Eye (tissue), 1 donor: ENCODE measurements at regions not wholly inside any gene's neighbourhood (a gene's known extent, or its start where the extent isn't known, plus 50 kb on each side); places are given as distances from the start of the nearest gene placed in this dataset.

Experiments
- DNase-seq: peaks from one replicate; pipeline ENCODE4 v3.0.0-alpha.2; 2015

DNA sequence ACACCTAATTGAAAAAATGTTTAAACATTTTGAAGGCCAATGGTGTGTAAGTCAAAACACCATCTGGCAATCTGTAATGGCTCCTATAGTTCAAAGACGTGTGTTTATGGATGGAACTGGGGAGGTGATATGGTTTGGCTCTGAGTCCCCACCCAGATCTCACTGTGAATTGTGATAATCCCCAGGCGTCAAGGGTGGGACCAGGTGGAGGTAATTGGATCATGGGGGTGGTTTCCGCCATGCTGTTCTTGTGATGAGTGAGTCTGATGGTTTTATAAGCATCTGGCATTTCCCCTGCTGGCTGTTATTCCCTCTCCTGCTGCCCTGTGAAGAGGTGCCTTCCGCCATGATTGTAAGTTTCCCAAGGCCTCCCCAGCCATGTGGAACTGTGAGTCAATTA is 52.2 kb downstream of the ADRA2C start:
- DNase-seq: no peak

DNA sequence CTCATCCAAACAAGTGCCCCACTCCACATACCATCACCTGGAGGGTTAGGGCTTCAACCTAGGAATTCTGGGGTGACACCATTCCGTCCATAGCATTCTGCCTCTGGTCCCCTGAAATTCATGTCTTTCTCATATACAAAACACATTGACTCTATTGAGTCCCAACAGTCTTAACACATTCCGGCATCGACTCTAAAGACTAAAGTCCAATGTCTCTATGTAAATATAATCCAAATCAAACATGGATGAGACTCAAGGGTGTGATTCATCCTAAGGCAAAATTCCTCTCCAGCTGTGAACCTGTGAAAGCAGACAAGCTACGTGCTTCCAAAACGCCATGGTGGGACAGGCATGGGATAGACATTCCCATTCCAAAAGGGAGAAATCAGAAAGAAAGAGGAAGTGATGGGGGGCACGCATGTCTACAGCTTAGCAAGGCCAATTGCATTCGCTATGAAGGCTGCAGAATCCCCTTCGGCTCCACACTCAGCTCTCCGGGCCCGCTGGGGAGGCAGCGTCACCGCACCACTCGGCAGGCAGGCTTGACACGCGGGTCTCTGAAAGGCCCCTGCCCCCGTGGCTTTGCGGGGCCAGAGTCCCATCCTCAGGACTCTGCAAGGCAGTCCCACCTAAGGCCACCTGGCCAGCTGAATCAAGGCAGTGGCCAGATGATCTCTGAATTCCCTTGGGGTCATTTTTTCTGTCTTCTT is 53.2 kb downstream of the ADRA2C start:
- DNase-seq: no peak

DNA sequence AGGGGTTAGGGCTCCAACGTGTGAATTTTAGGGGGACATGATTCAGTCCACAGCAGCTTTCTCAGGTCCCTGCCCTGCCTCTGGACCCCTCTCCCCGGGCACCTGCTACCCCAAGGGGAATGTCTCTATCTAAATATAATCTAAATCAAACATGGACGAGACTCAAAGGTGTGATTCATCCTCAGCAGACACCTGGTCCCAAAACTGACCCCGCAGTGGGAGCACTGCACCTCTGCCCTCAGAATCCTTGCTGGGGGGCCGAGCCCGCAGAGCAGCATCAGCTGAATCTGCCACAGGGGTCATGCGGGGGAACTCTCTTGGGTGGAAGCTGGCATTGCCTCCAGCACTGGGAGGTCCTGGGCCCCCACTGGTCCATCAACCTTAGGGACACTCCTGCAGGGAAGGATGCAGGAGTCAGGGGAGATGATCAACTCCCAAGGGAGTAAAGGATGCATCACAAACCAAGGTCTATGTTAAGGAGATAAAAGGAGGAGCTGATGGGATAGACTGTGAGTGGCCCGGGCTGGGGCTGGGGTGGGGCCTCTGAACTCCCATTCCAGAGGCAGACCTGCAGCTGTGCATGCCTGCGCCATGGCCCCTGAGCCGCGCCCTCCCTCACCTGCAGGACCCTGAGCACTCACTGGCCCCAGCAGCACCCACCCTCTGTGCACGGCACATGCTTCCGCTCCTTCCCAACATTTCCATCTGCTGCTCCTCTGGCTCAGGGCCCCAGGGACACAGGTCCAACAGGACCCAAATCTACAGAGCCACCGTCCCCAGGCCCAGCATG is 54.0 kb downstream of the ADRA2C start:
- no peak for DNase-seq

DNA sequence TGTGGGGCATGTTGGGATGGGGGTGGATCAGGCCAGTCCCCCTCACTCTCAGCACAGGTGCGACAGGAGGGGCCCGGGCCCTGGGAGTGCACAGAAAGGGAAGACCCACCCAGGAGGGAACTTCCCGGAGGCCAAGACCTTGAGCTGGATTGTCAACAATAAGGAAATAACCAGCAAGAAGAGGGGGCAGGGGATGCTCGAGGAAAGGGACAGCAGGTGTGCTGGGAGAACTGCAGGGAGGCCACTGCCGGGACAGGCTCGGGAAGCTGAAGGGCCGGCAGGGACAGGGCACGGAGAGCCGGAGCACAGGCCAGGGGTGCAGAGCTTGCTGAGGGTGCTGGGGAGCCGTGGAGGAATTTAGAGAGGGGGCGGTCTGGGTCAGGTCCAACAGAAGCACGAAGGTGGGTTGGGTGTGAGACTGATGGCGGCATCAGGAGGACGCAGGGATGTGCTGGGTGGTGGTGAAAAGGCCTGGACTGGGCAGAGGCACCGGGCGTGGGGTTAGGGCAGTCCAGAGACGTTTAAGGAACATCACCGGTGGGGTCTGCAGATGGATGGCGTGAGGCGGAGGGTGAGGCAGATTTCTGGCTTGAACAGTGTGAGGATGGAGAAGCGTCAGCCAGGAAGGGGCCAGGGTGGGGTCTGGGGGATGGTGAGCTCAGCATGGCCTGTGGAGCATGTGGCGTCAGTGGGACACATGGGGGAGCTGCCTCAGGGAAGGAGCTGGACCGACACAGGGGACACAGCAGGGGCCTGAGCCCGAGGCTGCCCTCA is 54.8 kb downstream of the ADRA2C start:
- DNase-seq: no peak

DNA sequence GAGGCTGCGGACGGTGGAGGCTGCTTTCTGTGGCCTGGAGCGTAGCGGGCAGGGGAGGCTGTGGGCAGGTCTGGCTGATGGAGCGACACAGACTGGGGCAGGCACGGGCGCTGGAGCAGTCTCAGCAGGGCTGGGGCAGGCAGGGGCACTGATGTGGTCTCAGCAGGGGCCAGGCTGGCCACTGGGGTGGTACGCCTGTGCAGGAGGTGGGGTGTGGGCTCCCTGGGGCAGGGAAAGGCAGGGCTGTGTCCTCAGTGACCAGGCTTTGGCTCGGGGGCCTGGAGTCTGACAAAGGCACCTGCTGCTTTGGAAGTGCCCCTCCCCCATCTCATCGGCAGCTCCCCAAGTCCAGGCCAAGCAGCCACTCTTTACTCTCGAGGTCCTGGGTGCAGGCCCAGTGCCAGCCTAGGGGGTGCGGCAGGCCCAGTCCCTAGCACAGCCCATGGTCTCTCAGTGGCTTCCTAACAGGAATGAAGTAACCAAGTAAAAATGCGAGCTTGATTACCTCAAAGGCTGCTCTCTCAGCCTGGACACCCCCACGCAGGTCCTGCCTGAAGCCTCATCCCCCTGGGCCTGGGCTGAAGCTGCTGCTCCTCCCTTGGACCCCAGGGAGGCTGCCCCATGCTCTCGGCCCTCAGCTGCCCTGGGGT is 55.5 kb downstream of the ADRA2C start:
- DNase-seq: no peak

DNA sequence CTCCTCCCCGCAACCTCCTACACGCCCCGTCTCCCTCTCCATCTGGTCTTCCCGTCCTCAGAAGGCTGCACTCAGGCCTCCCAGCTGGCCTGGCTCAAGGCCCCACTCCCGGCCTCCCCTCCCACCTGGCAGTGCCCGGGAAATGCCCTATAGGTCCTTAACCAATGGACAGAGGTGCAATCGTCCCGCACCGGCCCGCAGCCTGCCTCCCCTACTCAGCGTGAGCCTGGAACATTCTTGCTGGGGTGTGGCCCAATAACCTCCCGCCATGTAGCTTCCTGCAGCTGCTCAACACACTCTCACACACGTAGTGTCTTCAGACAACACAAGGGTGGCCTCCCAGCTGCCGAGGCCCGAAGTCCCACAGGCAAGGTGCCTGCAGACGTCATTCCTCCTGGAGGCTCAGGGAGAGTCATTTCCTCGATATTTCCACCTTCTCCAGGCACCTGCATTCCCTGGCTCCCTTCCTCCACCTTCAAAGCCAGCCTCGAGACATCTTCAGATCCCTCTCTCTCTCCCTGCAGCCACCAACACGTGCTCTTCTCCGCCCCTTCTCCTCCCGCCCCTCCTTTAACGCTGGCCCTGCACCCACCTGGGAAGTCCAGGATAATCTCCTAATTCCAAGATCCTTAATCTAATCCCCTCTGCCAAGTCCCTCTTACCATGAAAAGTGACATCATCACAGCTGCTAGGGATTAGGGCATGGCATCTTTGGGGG is 56.2 kb downstream of the ADRA2C start:
- peak; percentile 41 for DNase-seq

DNA sequence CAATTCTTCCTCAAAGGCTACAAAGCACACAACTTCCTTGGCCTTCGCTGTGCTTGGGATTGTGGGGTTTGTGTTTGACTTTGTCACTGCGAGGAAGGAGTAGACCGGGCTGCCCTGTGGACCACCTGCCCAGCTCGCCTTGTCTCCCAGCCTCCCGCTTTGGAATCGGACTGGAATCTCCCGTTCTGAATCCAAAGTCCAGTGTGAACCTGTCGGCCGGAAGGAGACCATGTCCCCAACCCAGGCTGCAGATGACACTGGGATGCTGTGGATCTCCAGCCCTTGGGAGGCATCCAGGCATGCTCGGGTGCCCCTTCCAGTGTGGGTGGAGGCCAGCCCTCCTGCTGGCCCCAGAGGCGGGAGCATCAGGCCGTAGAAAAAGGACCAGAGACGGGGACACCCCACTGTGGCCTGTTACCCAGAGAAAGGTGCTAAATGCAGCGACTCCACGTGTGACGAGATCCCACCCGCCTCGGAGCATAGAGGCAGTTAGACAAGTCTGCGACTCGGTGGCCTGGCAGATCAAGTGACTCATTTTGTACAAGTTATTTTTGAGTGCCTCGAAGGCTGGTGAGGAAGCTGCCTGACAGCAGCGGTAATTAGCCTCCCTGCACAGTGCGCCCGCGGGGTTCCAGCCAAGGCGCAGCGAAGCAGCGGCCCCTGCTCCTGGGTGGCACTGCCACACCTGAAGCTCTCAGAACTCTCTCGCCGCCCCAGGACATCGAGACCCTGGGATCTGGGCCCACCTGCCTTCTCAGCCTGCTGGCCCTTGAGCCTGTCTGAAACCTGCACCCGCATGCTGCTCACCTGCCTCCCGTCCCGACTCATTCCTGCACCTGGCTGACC is 57.5 kb downstream of the ADRA2C start:
- DNase-seq: no peak

DNA sequence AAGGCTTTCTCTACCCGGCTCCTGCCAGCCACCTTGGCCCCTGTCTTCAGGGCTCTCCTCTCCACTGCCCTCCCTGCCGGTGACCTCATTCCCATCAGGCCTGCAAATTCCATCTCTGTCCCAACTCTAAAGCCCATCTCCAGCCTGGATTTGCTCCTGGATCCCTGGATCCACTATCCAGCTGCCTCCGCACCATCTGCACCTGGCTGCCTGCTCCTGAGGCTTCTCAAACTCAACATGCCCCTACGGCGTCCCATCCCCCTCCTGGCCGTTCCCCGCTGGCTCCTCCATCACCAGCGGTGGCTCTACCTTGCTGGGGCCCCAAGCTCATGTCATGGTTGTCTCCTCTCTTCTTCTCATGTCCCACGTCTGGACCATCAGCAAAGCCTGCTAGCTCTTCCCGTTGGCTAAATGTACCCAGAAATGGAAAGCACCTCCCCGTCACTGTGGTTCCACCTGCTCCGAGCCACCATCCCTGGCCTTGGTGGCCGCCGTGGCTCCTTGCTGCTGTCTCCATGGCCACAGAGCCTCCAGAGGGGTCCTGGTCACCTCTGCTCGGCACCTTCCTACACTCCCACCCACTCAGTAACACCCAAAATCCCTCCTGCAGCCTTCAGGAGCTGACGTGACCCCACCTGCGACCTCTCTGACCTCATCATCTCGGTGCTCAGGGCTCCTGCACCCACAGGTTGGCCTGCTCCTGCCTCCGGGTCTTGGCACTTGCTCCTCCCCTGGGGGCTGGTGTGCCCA is 58.5 kb downstream of the ADRA2C start:
- no peak for DNase-seq

DNA sequence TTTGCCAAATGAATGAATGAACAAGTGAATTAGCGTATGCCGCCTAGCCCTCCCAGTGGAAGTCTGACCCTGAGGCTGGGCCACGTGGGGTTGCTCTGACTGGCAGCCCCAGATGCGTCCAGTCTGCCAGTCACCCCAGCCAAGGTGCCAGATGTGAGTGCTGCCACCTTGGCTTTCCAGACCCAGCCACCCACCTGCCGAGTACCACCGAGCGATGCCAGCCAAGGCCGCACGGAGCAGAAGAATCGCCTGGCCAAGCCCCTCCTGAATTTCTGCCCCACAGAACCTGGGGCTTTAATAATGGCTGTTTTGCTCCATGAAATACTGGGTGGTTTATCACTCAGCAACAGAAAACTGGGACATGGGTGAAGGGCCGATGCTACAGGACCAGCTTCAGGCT is 59.3 kb downstream of the ADRA2C start:
- no peak for DNase-seq

DNA sequence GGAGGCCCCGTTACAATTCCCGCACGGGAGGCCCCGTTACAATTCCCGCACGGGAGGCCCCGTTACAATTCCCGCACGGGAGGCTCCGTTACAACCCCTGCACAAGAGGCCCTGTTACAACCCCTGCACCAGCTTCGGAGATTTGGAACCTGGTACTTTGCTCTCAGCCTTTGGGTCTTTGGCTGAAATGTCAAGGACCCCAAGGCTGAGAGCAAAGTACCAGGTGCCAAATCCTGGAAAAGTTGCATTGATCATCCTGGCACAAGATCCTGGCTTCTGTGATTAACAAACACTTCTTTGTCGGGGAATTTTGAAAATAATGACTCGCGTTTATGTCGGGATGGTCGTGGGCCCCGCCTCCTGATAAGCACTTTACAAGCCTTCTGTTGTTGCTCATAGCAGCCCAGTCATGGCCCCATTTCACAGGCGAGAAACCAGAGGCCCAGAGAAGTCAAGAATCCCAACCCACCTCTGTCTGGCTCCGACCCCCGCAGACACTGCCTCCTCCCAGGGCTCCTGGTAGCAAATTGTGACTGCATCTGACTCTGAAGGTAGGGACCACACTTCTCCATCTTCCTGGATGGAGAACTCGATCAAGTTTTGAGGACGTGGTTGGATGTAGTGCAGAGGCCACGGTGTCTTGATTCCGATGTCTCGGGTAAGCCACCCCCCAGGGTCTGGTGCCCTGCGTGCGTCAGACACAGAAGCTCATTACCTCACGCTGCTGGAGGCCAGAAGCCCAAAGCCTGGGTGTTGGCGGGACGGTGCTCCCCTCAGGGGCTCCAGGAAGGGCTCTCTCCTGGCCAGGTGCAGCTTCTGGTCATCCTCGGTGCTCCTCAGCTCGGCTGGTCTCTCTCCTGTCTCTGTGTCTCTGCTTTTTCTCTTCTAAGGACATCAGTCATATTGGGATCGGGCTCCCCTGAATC is 60.3 kb downstream of the ADRA2C start:
- no peak for DNase-seq

DNA sequence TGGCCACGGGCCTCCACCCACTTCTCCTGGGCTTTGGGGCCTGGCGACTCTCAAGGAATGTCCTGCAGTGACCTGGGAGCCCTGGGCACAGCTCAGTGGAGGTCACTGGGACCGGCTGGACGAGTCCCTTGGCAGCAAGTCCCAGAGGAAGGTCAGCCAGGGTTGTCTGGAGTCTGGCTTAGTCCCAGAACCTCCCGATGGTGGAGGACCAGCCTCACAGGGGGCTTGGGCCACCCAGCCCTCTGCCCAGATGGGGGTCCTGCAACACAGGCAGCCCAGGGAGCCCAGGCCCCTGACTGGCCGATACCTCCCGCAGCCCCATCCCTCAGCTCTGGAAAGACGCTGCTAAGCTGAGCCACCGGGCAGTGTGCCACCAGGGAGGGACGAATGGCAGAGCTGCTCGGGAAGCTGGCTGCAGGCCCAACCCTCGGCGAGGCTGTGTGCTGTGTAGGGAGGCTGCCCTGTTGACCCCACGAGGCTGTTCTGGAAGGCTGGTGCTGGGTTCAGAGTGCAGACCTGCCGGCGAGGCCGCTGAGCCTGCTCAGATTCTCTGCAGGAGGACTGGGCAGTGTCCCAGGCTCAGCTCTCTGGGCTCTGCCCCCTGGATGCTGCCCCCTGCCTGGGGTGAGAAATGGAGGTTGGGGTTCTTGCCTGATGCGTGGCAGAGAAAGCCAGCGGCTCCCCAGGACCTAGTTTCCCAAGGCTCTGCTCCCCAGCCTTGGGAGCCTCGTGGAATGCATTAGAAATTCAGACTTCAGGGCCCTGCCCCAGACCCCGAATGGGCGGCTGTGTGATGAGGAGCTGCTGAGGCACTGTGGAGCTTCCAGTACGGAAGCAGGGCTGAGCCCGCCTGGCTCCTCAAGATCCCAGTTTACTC is 61.7 kb downstream of the ADRA2C start:
- DNase-seq: peak; percentile 45

DNA sequence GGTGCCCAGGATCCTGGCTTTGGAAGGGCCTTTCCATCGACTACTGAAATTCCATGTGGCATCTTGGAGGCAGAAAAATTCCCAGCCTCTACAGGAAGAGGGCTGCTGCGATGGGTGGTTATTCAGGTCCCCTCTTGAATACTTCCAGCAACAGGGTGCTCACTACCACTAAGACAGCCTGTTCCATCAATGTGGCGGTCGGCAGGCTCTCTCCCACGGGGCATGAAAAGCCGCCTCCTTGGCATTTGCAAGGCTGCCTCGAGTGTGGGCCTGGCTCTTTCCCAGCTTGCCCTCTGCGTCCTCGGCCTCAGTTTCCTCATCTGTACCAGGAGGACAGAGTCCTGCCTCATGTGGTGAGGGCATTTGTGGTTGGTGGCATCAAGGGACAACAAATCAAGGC is 62.4 kb downstream of the ADRA2C start:
- no peak for DNase-seq

DNA sequence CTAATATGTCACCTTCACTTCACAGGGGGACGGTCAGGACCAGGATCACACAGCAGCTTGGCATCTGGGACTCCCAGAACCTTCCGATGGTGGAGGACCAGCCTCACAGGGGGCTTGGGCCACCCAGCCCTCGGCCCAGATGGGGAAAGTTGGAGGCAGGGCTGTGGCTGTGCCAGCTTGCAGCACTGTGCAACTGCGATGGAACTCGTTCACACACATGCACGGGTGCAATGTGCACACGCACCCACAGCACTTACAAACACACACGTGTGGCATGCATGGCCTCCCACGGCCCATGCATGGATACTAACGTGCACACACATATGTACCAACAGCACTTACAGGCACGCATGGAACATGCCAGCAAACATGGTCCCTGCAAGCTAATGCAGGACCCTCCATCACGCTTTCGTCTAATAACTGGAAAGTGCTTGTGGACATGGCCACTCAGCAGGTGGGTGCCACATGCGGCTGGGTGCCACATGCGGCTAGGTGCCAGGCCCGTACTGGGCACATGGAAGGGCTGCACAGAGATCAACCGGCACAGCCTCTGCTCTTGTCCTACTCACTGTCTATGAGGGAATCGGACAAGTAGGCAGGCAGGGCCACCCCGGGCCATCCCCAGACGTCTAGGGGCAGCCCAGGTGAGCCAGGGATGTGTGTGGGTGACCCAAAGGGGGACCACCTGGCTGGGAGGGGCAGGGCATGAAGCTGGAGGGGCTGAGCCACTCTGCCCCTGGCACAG is 63.2 kb downstream of the ADRA2C start:
- DNase-seq: no peak

DNA sequence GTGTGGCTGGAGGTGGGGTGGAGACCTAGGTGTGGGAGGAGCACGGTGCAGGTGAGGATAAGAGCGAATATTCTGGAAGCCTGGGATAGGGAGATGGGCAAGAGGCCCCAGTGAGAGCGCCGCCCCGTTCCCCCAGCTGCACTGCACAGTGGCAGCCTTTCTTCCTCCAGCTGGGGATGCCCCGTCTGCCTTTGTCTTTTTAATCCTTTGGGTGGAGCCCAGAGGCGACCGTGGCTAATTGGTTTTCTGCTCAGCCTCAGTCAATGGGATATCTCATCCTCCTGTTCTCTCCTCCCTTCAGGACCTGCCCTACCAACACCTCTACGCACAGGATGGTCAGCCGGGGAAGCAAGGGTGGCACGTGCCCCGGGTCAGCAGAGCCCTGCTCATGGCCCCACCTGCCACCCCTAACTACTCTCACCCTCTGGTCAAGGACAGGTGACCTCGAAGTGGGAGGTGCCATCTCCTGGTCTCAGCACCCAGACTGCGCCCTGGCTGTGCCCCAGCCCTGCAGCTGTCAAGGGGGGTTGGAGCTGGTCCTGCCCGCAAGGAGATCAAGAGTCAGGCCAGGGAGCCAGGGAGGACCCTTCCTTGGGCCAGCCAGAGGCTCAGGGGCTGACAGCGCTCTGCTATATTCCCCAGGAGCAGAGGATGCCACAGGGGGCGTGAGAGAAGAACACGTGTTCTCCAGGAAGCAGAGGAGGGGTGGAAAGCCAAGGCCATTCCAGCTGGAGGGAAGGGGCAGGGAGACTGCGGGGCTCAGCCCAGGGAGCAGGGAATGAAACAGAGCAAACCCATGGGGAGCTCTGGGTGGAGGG is 64.0 kb downstream of the ADRA2C start:
- DNase-seq: peak; percentile 55

DNA sequence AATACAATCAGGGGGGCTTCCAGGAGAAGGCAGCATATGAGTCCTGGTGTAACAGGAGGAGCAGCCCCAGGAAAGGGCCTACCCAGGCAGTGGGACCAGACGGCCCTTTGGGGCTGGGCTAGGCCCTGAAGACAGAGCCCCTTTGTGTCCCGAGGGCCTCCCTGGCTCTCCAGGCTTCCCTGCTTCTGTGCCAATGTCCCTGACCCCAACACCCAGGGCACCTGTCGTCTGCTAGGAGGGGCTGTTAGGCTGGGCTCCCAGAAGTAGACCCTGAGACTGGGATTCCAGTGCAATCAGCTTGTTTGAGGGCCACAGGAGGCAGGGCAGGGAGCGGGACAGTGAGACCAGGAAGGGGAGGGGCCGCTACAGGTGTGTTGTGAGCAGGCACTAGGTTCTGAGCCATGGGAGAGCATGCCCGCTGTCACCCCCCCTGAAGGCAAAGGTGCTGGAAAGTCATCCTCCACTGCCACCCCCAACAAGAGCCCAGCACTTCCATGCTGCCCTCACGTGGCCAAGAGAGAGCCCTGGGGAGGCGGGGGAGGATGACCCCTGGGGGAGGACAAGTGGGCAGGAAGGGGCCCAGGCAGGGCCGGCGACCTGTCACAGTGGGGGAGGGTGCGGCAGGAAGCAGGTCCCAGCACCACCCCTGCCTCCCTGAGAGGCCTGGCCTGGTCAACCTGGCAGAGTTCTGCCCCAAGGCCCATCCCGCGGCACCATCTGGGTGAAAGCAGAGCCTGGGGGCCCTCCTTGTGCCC is 64.8 kb downstream of the ADRA2C start:
- DNase-seq: no peak

DNA sequence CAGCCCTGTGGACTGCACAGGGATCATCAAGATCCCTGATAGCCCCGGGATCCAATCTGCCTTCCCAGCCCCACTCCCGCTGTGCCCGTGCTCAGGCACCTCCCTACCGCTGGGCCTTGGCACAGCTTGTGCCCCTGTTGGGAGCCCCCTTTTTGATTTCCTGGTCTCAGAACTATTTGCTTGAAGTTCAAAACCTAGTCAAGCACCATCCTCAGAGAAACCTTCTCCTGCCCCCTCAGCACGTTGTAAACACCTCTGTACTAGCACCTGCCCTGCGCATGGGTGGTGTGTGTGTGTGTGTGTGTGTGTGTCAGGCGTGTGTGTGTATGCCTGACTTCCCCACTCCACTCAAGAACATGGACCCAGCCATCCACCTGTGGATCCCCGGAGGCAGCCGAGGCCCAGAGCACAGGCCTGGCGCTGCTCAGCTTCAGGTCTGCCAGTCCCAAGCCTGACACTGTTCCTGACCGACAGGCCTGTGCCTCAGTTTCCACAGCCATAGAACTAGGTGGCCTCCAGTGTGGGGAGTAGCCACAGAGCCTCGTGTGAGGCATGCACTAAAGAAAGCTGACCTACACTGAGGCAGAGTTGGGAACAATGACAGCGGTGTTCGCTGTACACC is 65.5 kb downstream of the ADRA2C start:
- no peak for DNase-seq
